ENCODE measurements at regions not wholly inside any gene's neighbourhood (a gene's known extent, or its start where the extent isn't known, plus 50 kb on each side); places are given as distances from the start of the nearest gene placed in this dataset.

GRCh38 chr4:66229885-66230284, 559.6 kb upstream of the EPHA5 start:
- no peak for TF ChIP-seq REST (IDR thresholded peaks at IDR 0.05; ENCODE audit: insufficient read depth in 1 of 2, low read depth in 2 of 2, low read length in 1 of 2)
- no peak for TF ChIP-seq POLR2AphosphoS5 (IDR thresholded peaks at IDR 0.05; ENCODE audit: low read depth, low read length)

All from Panc1 (cell line).